ENCODE measurements at regions not wholly inside any gene's neighbourhood (a gene's known extent, or its start where the extent isn't known, plus 50 kb on each side); places are given as distances from the start of the nearest gene placed in this dataset.

DNA sequence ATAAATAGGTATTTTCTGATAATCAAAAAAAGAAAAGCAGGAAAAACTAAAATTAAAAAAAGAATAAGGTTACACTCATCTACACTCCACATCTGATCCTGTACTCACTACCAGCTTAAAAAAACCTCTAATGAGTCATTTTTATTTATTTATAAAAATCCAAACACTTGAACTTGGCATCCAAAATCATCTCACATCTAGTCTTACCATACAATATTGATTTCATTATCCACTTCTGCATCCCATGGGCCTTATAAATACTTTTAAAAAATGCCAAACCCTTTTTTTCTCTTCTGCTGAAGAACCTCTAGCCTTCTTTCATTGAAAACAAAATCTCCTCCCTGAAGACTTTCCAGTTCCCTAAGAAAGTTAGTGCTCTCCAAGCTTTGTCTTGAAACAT lies 109.7 kb downstream of the TMTC3 start:
- H3K4me1 Mint-ChIP-seq (ENCODE audit: low read depth, unreplicated experiment): peaks cover 7% of the 10 kb centered on the region
- CTCF ChIA-PET: no interaction called here
- no TSS peak for BruUV-seq (replicated peaks)
- no peaks in the 10 kb centered on the region for H3K9me3 Mint-ChIP-seq (ENCODE audit: low read depth, unreplicated experiment)
- no peak for TF ChIP-seq CTCF (IDR thresholded peaks at IDR 0.05; ENCODE audit: unreplicated experiment)
- intact Hi-C loops (cut with micrococcal nuclease; ENCODE audit: unreplicated experiment): no loop called here
- H3K27ac Mint-ChIP-seq (ENCODE audit: unreplicated experiment): no peak overlapping the region
- peaks cover 17% of the 10 kb centered on the region for H3K27me3 Mint-ChIP-seq (ENCODE audit: unreplicated experiment)
- DNase-seq: no peak
- no peak overlapping the region for H3K4me3 Mint-ChIP-seq (ENCODE audit: low read depth, unreplicated experiment)
- no peaks in the 10 kb centered on the region for H3K36me3 Mint-ChIP-seq (ENCODE audit: insufficient read depth, unreplicated experiment)

DNA sequence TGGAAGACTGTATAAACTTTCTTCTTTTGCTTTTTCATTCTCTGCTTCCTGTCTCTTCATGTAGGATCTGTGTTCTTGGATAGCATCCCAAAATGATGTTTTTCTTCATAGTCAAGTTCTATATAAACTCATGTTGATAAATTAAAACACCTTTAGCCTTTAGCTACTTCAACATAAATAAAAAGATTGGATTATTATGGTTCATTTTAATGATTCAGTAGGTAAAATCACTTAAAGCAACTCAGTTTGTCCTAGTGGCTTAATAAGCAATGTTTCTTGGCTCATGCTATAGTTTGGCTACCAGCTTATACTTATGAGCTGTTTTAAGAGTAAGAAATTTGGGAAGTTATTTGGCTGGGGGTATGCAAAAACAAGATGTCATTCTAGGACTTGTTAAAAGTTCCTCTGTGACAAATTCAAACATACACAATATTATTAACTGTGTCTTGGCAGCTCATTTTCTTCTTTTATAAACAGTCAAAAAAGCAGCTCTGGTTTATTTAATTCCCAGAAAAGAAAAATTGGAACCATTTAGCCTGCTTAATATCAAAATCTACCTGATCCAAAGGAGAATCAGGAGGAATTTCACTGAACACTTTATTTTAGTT lies 111.4 kb downstream of the TMTC3 start:
- no peaks in the 10 kb centered on the region for H3K36me3 Mint-ChIP-seq (ENCODE audit: insufficient read depth, unreplicated experiment)
- no peaks in the 10 kb centered on the region for H3K4me1 Mint-ChIP-seq (ENCODE audit: low read depth, unreplicated experiment)
- BruUV-seq (replicated peaks): no TSS peak
- intact Hi-C loops (cut with micrococcal nuclease; ENCODE audit: unreplicated experiment): no loop called here
- CTCF ChIA-PET: no interaction called here
- DNase-seq: no peak
- no peaks in the 10 kb centered on the region for H3K9me3 Mint-ChIP-seq (ENCODE audit: low read depth, unreplicated experiment)
- no peak overlapping the region for H3K27ac Mint-ChIP-seq (ENCODE audit: unreplicated experiment)
- TF ChIP-seq CTCF (IDR thresholded peaks at IDR 0.05; ENCODE audit: unreplicated experiment): no peak
- H3K27me3 Mint-ChIP-seq (ENCODE audit: unreplicated experiment): peaks cover 15% of the 10 kb centered on the region
- no peak overlapping the region for H3K4me3 Mint-ChIP-seq (ENCODE audit: low read depth, unreplicated experiment)

DNA sequence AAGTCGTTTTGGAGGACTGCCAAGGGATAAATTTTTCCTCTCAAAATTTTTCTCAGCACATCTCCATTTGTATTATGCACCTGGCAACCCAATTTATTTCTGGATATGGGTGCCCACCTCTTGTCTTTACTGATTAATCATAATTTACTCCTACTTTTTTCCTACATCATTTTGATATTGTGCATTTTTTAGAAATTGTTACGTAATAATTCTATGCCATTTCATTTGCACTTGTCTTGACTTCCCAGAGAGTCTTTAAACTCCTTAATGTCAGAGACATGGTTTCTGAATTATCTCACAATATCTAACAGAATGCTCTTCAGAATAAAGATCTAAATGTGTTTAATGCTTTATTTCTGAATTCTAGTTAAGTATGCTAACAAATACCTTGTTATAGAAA lies 113.1 kb downstream of the TMTC3 start:
- CTCF ChIA-PET: no interaction called here
- intact Hi-C loops (cut with micrococcal nuclease; ENCODE audit: unreplicated experiment): no loop called here
- no peak for DNase-seq
- H3K27ac Mint-ChIP-seq (ENCODE audit: unreplicated experiment): no peak overlapping the region
- H3K4me3 Mint-ChIP-seq (ENCODE audit: low read depth, unreplicated experiment): no peak overlapping the region
- H3K9me3 Mint-ChIP-seq (ENCODE audit: low read depth, unreplicated experiment): no peaks in the 10 kb centered on the region
- H3K4me1 Mint-ChIP-seq (ENCODE audit: low read depth, unreplicated experiment): no peaks in the 10 kb centered on the region
- H3K36me3 Mint-ChIP-seq (ENCODE audit: insufficient read depth, unreplicated experiment): no peaks in the 10 kb centered on the region
- TF ChIP-seq CTCF (IDR thresholded peaks at IDR 0.05; ENCODE audit: unreplicated experiment): no peak
- BruUV-seq (replicated peaks): no TSS peak
- H3K27me3 Mint-ChIP-seq (ENCODE audit: unreplicated experiment): no peaks in the 10 kb centered on the region

DNA sequence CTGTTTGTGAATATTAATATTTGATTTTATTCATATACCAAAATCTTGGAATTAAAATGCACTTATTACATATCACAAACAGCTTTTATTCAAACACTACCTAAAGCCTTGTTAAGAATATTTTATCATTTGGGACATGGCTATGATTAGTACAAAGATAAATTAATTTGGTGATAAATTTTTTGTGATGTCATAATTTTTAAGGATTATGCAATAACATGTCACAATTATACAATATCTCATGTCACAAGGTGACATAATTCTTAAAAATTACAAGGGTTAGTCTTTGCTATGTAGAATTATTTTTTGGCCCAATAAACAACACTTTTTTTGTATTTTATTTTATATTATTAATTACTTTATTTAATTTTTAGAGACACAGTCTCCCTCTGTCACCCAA lies 113.7 kb downstream of the TMTC3 start:
- no peak for DNase-seq
- no peaks in the 10 kb centered on the region for H3K36me3 Mint-ChIP-seq (ENCODE audit: insufficient read depth, unreplicated experiment)
- H3K27ac Mint-ChIP-seq (ENCODE audit: unreplicated experiment): no peak overlapping the region
- H3K9me3 Mint-ChIP-seq (ENCODE audit: low read depth, unreplicated experiment): no peaks in the 10 kb centered on the region
- BruUV-seq (replicated peaks): no TSS peak
- CTCF ChIA-PET: no interaction called here
- no peaks in the 10 kb centered on the region for H3K4me1 Mint-ChIP-seq (ENCODE audit: low read depth, unreplicated experiment)
- H3K27me3 Mint-ChIP-seq (ENCODE audit: unreplicated experiment): no peaks in the 10 kb centered on the region
- intact Hi-C loops (cut with micrococcal nuclease; ENCODE audit: unreplicated experiment): no loop called here
- no peak for TF ChIP-seq CTCF (IDR thresholded peaks at IDR 0.05; ENCODE audit: unreplicated experiment)
- H3K4me3 Mint-ChIP-seq (ENCODE audit: low read depth, unreplicated experiment): no peak overlapping the region

All from Calu3 (cell line).